ENCODE measurements at regions not wholly inside any gene's neighbourhood (a gene's known extent, or its start where the extent isn't known, plus 50 kb on each side); places are given as distances from the start of the nearest gene placed in this dataset.

DNA sequence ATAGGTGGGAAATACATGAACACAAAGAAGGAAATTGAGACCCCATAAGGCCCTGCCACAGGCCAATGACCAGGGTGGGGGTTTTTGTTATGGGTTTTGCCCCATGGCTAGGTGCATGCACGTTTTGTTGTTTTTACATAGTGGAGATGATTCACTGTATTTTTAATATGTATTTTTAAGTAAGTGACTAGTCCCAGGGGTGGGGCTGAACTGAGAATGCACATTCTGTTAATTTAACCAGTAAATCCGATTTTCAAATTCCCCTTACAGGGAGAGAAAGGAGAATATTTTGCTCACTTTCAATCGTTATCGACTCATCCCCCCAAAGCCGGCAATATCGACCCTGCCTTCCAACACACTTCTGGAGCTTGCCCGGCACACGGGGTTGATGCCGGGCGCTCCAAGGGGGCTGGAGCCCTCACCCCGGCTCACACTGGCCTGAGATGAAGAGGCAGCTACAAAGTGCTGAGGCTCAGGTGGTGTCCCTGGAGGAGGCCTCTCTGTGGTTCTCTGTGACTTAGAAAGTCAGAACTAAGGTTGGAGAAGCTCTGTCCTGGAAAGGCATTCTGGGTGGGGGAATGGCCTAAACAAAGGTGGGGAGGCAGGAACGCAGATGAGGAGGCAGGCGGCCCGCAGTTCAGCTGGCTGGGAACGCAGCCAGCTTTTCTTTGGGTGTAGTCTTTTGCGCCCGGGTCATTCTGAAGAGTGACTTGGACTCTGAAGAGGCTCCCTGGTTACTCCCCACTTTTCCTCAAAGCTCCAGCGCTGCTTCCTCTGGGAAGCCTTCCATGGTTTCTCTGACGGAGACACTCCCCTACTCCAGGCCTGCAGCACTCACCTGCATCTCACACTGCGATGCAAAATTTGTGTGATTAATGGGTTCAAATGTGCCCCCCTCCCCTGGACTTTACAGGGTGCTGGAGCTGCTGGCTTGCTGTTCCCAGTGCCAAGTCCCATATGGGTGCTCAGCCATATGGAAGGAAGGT lies 50.7 kb upstream of the DLK1 start:
- Mint-ChIP-seq H3K36me3 (ENCODE audit: low read depth) (no peaks in the 10 kb centered on the region), H3K27ac (no peak overlapping the region), H3K4me1 (peaks cover 3% of the 10 kb centered on the region), H3K9me3 (no peaks in the 10 kb centered on the region), H3K27me3 (peaks cover 22% of the 10 kb centered on the region), H3K4me3 (no peak overlapping the region)
- no peak for ATAC-seq
- DNase-seq: no peak

Data from activated naive CD8-positive, alpha-beta T cell treated with anti-CD3 and anti-CD28 coated beads, Interleukin-2, amount 50 U/mL, for 24 hours (primary cell).